ENCODE measurements at regions not wholly inside any gene's neighbourhood (a gene's known extent, or its start where the extent isn't known, plus 50 kb on each side); places are given as distances from the start of the nearest gene placed in this dataset.
"Not testable (repeated sequence)": the region's sequence is repeated elsewhere in the genome, so short reads cannot be mapped to it uniquely, and the experiment has no call there.

DNA sequence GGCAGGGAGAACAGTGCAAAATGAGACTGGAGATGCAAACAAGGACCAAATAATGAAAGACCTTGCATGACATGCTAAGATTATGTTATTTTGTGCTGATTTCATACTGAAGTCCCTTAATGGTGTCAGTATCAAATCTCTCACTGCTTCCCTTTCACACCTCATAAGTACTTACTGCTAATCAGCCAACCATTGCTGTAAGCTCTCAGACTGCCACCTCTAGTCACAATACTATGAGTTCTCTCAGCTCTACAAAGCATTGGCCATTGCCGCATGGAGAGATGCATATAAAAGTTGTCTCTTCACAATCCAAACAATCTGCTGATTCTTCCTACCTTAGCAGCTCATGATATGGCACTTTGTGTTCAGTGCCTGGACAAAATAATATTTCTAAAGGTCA, 375.4 kb downstream of the LTN1 start:
- no peak for DNase-seq (ENCODE audit: low read depth in 4 of 4, low spot score in 3 of 4)

DNA sequence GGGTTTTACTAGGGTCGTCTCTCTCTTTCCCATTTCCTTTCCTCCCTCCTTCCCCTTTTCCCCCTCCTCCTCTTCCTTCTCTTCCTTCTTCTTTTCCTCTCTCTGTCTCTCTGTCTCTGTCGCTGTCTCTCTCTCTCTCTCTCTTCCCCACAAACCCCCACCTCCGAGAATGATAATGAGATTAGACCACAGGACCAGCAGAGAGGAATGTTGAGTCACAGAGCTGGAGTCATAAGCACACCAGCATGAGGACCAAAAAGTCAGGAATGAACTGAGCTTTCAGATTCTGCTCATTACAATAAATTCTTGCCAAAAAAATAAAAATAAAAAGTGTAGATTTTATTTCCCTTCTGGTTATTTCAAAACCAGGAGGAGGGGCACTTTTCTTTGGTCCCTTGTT, 377.4 kb downstream of the LTN1 start:
- DNase-seq (ENCODE audit: low read depth in 4 of 4, low spot score in 3 of 4): no peak

DNA sequence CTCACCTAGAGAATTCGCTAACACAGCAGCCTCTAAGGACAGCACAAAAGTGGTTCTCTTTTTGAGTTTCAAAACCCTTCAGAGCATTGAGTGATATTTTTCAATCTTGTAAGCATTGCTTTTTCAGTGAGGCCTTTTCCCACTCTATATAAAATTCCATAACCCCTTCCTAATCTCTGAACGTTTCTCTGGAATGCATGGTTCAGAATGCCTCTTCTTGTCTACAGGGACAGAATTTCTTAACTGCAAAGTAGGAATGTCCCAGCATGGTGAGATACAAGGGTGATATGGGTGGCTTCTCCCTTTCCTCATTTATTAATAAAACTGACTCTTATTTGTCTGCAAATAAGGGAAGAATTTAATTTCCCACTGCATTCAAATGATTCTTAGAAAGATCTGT, 377.9 kb downstream of the LTN1 start:
- DNase-seq (ENCODE audit: low read depth in 4 of 4, low spot score in 3 of 4): no peak

DNA sequence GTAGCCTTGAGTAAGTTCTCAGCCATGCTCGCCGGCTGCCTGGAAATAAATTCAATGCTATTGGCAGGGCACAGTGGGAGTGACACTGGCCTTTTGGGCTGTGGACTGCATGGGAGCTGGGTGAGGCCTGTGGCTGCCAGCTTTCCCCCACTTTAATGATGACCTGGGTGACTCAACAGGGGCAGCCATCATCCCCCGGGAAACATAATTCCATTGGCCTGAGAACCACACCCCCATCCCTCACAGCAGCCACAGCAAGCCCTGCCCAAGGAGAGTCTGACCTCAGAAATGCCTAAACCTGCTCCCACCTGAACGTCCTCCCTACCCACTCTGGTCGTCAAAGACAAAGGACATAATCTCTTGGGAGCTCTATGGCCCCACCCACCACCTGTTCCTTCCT, 384.0 kb downstream of the LTN1 start:
- DNase-seq (ENCODE audit: low read depth in 4 of 4, low spot score in 3 of 4): no peak

DNA sequence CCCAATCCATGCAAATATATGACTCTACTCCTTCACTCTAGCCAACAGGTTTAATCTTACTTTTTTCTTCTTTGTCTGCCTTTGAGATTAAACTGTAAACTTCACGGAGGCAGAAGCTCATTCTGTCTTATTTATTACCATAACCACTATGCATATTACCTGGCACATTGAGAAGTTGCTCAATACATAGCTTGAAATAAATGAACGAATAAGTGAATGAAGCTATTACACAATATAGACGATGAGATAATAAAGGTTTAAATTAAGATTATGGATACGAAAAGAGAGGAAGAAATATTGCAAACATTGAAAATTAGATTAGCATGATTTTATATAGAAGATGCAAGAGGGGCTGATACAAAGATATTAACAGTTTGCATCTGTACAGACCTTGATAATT, 385.1 kb downstream of the LTN1 start:
- DNase-seq (ENCODE audit: low read depth in 4 of 4, low spot score in 3 of 4): no peak

DNA sequence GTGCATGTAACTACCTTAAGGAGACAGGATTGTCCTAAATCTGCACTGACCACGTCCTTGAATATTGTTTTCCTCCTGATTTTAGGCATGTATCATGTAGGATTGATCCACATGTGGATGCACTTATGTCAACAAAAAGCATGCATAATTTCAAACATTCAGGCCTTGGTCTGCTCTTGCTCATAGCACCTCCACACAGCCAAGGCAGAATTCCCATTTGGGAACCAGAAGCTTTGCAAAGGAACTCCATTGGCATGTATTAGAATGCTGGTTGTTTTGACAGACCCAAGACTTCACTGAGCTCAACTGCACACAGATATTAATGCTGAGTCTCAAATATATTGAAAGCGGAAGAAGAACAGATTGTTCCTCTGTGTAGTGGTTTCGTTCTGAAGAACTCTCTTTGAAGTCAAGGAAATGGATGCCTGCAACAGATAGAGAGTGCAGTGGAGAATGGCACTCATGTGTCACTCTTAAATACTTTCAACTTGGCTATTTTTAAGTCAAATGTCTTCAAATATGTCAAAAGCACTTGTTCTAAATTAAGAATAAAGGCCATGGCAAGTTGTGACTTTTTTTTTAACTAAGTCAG, 387.6 kb downstream of the LTN1 start:
- DNase-seq (ENCODE audit: low read depth in 4 of 4, low spot score in 3 of 4): no peak

DNA sequence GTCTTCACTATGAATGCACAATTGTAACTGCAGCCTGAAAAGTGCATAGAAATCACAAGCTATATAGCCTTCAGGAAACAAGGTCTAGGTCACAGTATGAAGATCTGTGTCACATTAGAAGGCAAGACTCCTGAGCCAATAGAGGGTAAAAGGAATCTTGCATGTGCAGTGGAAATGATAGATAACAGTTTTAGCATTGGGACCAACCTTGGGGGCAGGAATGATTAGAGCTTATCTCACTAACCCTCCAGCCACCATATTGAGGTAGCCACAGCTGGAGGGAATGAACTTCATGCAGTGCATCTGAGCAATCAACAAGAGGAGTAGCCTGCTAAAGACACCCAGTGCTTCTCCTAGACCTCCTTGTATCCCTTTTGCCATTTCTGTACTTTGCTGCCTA, 390.1 kb downstream of the LTN1 start:
- DNase-seq (ENCODE audit: low read depth in 4 of 4, low spot score in 3 of 4): no peak

DNA sequence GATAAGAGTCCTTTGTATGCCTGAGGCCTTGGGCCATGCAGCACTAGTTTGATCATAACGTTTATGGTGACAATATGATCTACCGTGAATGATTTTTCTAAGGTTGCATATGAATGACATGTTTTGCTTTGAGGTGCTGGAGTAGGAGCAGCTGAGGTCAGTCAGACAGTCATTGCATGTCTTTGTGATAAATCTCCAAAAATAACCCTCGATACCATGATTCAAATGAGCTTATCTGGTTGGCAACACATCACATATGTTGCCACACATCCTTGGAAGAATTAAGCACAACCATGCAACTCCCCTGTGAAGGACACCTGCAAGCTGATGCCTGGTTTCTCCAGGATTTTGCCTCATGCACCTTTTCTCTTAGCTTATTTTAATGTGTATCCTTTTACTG, 394.5 kb downstream of the LTN1 start:
- no peak for DNase-seq (ENCODE audit: low read depth in 4 of 4, low spot score in 3 of 4)

DNA sequence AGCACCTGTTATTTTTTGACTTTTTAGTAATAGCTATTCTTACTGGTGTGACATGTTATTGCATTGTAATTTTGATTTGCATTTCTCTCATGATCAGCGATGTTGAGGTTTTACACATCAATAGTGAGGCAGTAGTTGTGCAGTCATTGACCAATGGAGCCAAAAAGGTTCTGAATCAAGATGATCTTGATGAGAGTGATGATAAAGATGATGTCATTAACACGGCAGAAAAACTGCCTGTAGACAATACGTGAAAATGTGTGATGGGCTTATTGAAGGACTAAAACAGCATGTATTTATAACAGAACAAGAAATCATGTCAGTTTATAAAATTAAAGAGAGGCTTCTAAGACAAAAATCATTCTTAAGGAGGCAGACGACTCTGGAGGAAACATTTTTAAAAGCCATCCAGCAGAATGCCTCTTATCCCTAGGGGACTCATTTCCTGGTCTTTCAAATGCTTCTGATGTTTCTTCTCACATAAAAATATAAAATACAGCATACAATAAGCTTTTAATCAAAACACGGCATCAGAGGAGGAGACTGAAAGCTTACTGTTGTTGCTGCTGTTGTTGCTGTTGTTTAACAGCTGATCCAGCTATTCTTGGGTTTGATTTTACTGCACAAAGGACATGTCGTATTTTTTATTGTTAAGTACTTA, 400.3 kb downstream of the LTN1 start:
- peak in 2 of 4 donors; percentile 1 to 19 for DNase-seq (ENCODE audit: low read depth in 4 of 4, low spot score in 3 of 4)

DNA sequence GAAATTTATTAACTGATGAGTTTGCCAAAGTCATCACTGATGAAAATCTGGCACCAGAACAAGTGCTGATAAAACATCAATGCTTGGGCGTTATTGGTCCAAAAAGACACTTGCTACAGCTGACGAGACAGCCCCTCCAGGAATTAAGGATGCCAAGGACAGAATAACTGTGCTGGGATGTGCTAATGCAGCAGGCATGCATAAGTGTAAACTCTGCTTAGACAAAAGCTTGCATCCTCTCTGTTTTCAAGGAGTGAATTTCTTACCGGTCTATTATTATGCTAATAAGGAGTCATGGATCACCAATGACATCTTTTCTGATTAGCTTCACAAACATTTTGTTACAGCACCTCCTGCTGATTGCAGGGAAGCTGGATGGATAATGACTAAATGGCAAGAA, 402.0 kb downstream of the LTN1 start:
- no peak for DNase-seq (ENCODE audit: low read depth in 4 of 4, low spot score in 3 of 4)

DNA sequence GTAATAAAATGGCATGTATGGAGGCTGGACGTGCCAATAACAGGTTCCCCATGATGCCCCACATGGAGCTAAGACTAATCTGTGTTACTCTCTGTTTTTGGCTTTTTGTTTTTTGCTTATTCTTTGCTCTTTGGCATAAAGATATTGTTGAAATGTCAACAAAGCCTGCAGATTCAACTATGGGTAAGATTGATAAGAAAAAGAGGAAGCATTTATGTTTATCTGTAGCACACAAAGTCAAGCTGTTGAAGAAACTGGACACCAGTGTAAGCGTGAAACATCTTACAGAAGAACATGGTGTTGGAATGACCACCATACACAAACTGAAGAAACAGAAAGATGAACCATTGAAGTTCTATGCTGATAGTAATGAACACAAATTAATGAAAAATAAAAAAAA, 402.7 kb downstream of the LTN1 start:
- DNase-seq (ENCODE audit: low read depth in 4 of 4, low spot score in 3 of 4): no peak

DNA sequence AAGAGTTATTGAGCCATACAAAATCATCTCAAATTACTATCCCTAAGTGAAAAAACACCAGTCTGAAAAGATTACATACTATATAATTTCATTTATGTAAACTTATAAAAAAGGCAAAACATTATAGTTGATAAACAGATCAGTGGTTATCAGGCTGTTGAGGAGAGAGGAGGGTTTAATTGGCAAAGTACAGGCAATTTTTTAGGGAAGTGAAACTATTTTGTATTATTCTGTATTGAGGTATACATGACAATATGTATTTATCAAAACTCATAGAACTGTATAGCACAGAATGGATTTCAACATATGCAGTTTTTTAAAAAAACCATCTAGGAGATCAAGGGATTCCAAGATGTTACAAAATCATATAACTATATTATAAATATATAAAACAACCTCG, 403.7 kb downstream of the LTN1 start:
- no peak for DNase-seq (ENCODE audit: low read depth in 4 of 4, low spot score in 3 of 4)

DNA sequence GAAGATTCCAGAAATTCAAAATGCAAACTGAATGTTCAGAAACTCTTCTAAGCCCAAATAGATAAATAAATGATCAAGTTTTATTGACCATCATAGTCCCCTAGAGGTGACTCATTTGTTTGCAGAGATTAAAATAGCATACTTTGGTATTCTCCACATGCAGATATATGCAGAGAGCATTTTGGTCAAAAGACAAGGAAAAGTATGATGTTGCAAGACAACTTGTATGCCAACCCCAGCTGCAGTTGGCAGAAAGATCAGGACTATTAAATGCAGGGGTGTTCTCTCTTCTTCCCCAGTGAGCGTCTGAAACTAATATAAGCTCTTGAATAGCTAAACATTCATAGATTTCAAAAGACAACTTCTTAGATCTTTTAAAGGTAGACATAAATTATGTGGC, 404.9 kb downstream of the LTN1 start:
- no peak for DNase-seq (ENCODE audit: low read depth in 4 of 4, low spot score in 3 of 4)

DNA sequence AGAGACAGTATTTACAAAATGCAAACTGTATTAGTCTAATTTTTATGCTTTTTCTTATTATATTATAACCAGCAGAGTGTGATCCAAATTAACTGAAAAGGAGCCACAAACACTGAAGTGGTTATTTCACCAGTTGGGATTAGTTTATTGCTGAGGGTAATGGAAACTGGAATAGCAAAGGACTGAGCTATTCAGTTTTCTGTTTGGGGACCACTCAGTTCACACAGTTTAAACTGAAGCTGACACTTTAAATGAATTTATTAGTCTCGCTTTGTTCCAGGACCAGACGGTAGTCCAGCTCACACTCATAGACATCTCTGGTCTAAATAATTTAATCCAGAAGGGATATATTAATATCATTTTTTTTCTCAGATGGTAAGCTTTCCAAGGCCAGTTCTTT, 410.7 kb downstream of the LTN1 start:
- no peak for DNase-seq (ENCODE audit: low read depth in 4 of 4, low spot score in 3 of 4)

DNA sequence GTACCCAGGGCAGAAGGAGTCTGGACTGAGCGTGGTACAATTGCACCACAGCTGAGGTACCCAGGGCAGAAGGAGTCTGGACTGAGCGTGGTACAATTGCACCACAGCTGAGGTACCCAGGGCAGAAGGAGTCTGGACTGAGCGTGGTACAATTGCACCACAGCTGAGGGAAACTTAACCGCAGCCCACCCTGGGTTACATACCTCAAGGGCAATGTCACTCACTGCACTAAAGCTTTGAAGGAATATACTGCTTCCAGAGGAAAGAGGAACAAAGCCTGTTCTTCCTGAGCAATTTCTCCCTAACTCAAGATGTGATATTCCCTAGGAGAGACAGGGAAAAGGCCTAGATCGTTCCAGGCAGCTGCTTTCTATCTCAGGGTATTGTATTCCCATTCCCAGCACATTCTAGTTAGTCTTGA, 411.4 kb downstream of the LTN1 start:
- DNase-seq (ENCODE audit: low read depth in 4 of 4, low spot score in 3 of 4): not testable (repeated sequence)

DNA sequence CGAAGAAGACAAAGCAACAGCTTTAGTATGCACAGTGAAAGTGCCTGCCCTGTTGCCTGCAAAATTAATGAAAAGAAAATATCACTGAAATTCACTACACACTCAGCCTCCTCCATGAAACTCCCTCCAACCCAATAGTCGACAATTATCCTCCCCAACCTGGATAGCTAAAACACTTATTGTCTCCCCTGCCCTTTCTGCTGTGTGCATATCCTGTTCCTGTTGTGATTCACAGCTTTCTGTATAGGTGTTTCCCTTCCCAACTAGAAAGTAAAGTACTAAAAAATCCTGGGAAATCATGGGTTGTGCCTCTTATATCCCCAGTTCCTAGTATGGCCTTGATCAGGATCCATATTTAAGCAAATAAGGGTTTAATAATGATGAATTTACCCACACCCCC, 412.1 kb downstream of the LTN1 start:
- no peak for DNase-seq (ENCODE audit: low read depth in 4 of 4, low spot score in 3 of 4)

DNA sequence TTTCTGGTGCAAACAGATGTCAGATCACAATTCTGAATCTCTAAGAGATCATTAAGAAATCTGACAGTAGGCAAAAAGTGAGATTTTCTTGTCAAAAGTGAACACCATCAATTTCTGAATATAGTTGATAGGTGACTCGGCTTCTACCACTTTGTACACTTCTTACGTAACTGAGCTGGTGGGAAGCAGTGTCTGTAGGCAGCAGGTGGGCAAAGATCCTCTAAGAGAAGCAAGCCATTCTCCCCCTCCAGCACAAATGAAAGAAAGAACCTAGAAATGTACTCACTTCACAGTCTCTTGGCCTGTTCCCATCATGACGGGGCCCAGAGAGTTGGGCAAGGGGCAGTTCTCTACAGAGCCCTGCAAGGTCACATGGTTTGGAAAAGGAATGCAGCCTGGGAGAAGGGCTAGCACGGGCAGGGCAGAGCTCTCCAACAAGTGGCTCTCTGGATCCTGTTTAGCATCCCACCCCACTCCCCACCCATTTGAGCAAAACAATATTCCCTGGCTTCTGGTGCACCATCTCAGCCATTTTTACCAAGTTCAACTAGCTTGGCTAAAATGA, 412.6 kb downstream of the LTN1 start:
- no peak for DNase-seq (ENCODE audit: low read depth in 4 of 4, low spot score in 3 of 4)

DNA sequence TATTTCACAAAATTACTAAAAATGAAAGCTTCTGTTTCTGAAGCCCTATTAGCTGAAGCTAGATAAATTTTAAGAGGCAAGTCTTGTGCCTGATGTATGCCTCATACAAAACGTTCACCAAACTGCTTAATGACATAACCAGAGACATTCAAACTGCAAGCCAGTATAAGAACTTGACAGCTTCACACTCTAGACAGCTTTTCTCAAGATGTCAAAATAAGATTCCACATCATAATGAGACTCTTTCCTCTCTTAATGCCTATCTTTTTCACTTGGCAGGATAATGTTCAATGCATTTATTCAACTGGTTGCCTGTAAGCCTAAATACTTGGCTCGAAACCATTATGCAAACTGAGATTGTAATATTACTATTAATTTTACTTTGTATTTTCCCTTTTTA, 424.0 kb downstream of the LTN1 start:
- DNase-seq (ENCODE audit: low read depth in 4 of 4, low spot score in 3 of 4): no peak

DNA sequence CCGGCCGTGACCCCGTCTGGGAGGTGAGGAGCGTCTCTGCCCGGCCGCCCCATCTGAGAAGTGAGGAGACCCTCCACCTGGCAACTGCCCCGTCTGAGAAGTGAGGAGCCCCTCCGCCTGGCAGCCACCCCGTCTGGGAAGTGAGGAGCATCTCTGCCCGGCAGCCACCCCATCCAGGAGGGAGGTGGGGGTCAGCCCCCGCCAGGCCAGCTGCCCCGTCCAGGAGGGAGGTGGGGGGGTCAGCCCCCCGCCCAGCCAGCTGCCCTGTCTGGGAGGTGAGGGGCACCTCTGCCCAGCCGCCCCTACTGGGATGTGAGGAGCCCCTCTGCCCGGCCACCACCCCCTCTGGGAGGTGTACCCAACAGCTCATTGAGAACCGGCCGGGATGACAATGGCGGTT, 428.7 kb downstream of the LTN1 start:
- DNase-seq (ENCODE audit: low read depth in 4 of 4, low spot score in 3 of 4): not testable (repeated sequence)

DNA sequence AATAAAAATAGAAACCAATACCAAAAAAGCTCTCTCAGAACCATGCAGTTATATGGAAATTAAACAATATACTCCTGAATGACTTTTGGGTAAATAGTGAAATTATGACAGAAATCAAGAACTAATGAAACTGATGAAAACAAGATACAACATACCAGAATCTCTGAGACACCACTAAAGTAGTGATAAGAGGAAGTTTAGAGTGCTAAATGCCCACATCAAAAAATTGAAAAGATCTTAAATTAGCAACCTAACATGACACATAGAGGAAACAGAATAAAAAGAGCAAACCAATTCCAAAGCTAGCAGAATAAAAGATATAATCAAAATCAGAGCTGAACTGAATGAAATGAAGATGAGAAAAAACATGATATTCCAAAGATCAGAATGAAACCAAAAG, 430.9 kb downstream of the LTN1 start:
- no peak for DNase-seq (ENCODE audit: low read depth in 4 of 4, low spot score in 3 of 4)

DNA sequence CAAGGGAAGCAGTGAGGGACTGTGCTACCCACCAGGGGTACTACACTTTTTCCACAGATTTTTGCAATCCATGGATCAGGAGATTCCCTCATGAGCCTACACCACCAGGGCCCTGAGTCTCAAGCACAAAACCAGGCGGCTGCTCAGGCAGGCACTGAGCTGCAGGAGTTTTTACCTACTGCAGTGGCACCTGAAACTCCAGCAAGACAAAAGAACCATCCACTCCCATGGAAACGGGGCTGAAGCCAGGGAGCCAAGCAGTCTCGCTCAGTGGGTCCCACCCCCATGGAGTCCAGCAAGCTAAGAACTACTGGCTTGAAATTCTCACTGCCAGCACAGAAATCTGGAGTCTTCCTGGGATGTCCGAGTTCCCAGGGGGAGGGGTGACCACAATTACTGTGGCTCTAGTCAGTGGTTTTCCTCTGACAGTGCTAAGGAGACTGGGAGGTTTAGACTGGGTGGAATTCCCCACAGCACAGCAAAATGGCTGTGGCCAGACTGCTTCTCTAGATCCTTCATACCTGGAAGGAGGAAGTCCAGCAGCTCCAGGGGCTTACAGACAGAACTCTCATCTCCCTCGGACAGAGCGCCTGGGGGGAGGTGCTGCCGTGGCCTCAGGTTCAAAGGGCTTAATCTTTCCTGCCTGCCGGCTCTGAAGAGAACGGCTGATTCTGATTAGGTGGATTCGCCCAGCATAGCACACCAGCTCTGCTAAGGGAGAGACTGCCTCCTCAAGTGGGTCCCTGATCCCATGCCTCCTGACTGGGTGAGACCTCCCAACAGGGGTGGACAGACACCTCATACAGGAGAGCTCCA, 437.8 kb downstream of the LTN1 start:
- DNase-seq (ENCODE audit: low read depth in 4 of 4, low spot score in 3 of 4): no peak
